ENCODE measurements at regions not wholly inside any gene's neighbourhood (a gene's known extent, or its start where the extent isn't known, plus 50 kb on each side); places are given as distances from the start of the nearest gene placed in this dataset.

- Histone ChIP-seq H2AFZ (ENCODE audit: low read depth, low read length) (no peak overlapping the region), H3K9me3 (ENCODE audit: low read length) (no peaks in the 10 kb centered on the region), H3K4me3 (ENCODE audit: low read length) (no peak overlapping the region), H3K4me1 (ENCODE audit: insufficient read depth, low read length) (no peaks in the 10 kb centered on the region), H3K27me3 (ENCODE audit: insufficient read depth, low read length) (no peaks in the 10 kb centered on the region), H3K36me3 (ENCODE audit: insufficient read depth, low read length) (no peaks in the 10 kb centered on the region)
Measured at GRCh38 chr15:98493966-98494511, 154.3 kb upstream of the IGF1R start.

- peaks cover 2% of the 10 kb centered on the region for H3K27me3 ChIP-seq (ENCODE audit: insufficient read depth, low read length)
- no peak overlapping the region for H3K4me3 ChIP-seq (ENCODE audit: low read length)
- no peak overlapping the region for H2AFZ ChIP-seq (ENCODE audit: low read depth, low read length)
- H3K9me3 ChIP-seq (ENCODE audit: low read length), result no peaks in the 10 kb centered on the region
- no peaks in the 10 kb centered on the region for H3K36me3 ChIP-seq (ENCODE audit: insufficient read depth, low read length)
- H3K4me1 ChIP-seq (ENCODE audit: insufficient read depth, low read length), result no peaks in the 10 kb centered on the region
Measured at GRCh38 chr15:98501192-98501591, 147.1 kb upstream of the IGF1R start.

- Histone ChIP-seq H3K4me1 (ENCODE audit: insufficient read depth, low read length) (no peaks in the 10 kb centered on the region), H2AFZ (ENCODE audit: low read depth, low read length) (no peak overlapping the region), H3K9me3 (ENCODE audit: low read length) (no peaks in the 10 kb centered on the region), H3K27me3 (ENCODE audit: insufficient read depth, low read length) (peaks cover 2% of the 10 kb centered on the region), H3K4me3 (ENCODE audit: low read length) (no peak overlapping the region), H3K36me3 (ENCODE audit: insufficient read depth, low read length) (no peaks in the 10 kb centered on the region)
Measured at GRCh38 chr15:98501632-98502031, 146.7 kb upstream of the IGF1R start.

GRCh38 chr15:98503970-98504369, 144.4 kb upstream of the IGF1R start:
- H3K9me3 ChIP-seq (ENCODE audit: low read length), result no peaks in the 10 kb centered on the region
- H3K36me3 ChIP-seq (ENCODE audit: insufficient read depth, low read length), result no peaks in the 10 kb centered on the region
- peaks cover 2% of the 10 kb centered on the region for H3K27me3 ChIP-seq (ENCODE audit: insufficient read depth, low read length)
- H3K4me3 ChIP-seq (ENCODE audit: low read length), result no peak overlapping the region
- no peak overlapping the region for H2AFZ ChIP-seq (ENCODE audit: low read depth, low read length)
- no peaks in the 10 kb centered on the region for H3K4me1 ChIP-seq (ENCODE audit: insufficient read depth, low read length)

- H3K27me3 ChIP-seq (ENCODE audit: insufficient read depth, low read length), result peaks cover 2% of the 10 kb centered on the region
- no peak overlapping the region for H3K4me3 ChIP-seq (ENCODE audit: low read length)
- H3K4me1 ChIP-seq (ENCODE audit: insufficient read depth, low read length), result no peaks in the 10 kb centered on the region
- H3K36me3 ChIP-seq (ENCODE audit: insufficient read depth, low read length), result no peaks in the 10 kb centered on the region
- no peaks in the 10 kb centered on the region for H3K9me3 ChIP-seq (ENCODE audit: low read length)
- no peak overlapping the region for H2AFZ ChIP-seq (ENCODE audit: low read depth, low read length)
Measured at GRCh38 chr15:98504998-98505397, 143.3 kb upstream of the IGF1R start.

- Histone ChIP-seq H3K9me3 (ENCODE audit: low read length) (no peaks in the 10 kb centered on the region), H3K4me1 (ENCODE audit: insufficient read depth, low read length) (no peaks in the 10 kb centered on the region), H2AFZ (ENCODE audit: low read depth, low read length) (no peak overlapping the region), H3K36me3 (ENCODE audit: insufficient read depth, low read length) (no peaks in the 10 kb centered on the region), H3K27me3 (ENCODE audit: insufficient read depth, low read length) (peaks cover 2% of the 10 kb centered on the region), H3K4me3 (ENCODE audit: low read length) (no peak overlapping the region)
Measured at GRCh38 chr15:98505611-98506031, 142.7 kb upstream of the IGF1R start.

GRCh38 chr15:98506172-98506571, 142.2 kb upstream of the IGF1R start:
- H2AFZ ChIP-seq (ENCODE audit: low read depth, low read length), result no peak overlapping the region
- no peaks in the 10 kb centered on the region for H3K4me1 ChIP-seq (ENCODE audit: insufficient read depth, low read length)
- no peaks in the 10 kb centered on the region for H3K9me3 ChIP-seq (ENCODE audit: low read length)
- H3K36me3 ChIP-seq (ENCODE audit: insufficient read depth, low read length), result no peaks in the 10 kb centered on the region
- H3K27me3 ChIP-seq (ENCODE audit: insufficient read depth, low read length), result peaks cover 2% of the 10 kb centered on the region
- H3K4me3 ChIP-seq (ENCODE audit: low read length), result no peak overlapping the region

GRCh38 chr15:98506711-98507110, 141.6 kb upstream of the IGF1R start:
- H3K27me3 ChIP-seq (ENCODE audit: insufficient read depth, low read length), result peaks cover 2% of the 10 kb centered on the region
- H3K4me1 ChIP-seq (ENCODE audit: insufficient read depth, low read length), result no peaks in the 10 kb centered on the region
- H3K9me3 ChIP-seq (ENCODE audit: low read length), result no peaks in the 10 kb centered on the region
- H3K36me3 ChIP-seq (ENCODE audit: insufficient read depth, low read length), result no peaks in the 10 kb centered on the region
- no peak overlapping the region for H3K4me3 ChIP-seq (ENCODE audit: low read length)
- H2AFZ ChIP-seq (ENCODE audit: low read depth, low read length), result no peak overlapping the region

GRCh38 chr15:98513428-98513986, 134.8 kb upstream of the IGF1R start:
- no peak overlapping the region for H2AFZ ChIP-seq (ENCODE audit: low read depth, low read length)
- H3K36me3 ChIP-seq (ENCODE audit: insufficient read depth, low read length), result no peaks in the 10 kb centered on the region
- H3K27me3 ChIP-seq (ENCODE audit: insufficient read depth, low read length), result no peaks in the 10 kb centered on the region
- no peaks in the 10 kb centered on the region for H3K4me1 ChIP-seq (ENCODE audit: insufficient read depth, low read length)
- H3K9me3 ChIP-seq (ENCODE audit: low read length), result no peaks in the 10 kb centered on the region
- no peak overlapping the region for H3K4me3 ChIP-seq (ENCODE audit: low read length)

- Histone ChIP-seq H3K36me3 (ENCODE audit: insufficient read depth, low read length) (no peaks in the 10 kb centered on the region), H3K27me3 (ENCODE audit: insufficient read depth, low read length) (no peaks in the 10 kb centered on the region), H3K4me1 (ENCODE audit: insufficient read depth, low read length) (no peaks in the 10 kb centered on the region), H2AFZ (ENCODE audit: low read depth, low read length) (no peak overlapping the region), H3K9me3 (ENCODE audit: low read length) (no peaks in the 10 kb centered on the region), H3K4me3 (ENCODE audit: low read length) (no peak overlapping the region)
Measured at GRCh38 chr15:98514034-98514622, 134.2 kb upstream of the IGF1R start.

- Histone ChIP-seq H3K9me3 (ENCODE audit: low read length) (no peaks in the 10 kb centered on the region), H3K27me3 (ENCODE audit: insufficient read depth, low read length) (no peaks in the 10 kb centered on the region)
Measured at GRCh38 chr15:98518823-98519561, 129.3 kb upstream of the IGF1R start.

GRCh38 chr15:98519767-98520550, 128.4 kb upstream of the IGF1R start:
- H3K9me3 ChIP-seq (ENCODE audit: low read length), result no peaks in the 10 kb centered on the region
- no peaks in the 10 kb centered on the region for H3K36me3 ChIP-seq (ENCODE audit: insufficient read depth, low read length)
- H3K4me1 ChIP-seq (ENCODE audit: insufficient read depth, low read length), result peaks cover 17% of the 10 kb centered on the region
- no peak overlapping the region for H2AFZ ChIP-seq (ENCODE audit: low read depth, low read length)
- H3K4me3 ChIP-seq (ENCODE audit: low read length), result no peak overlapping the region
- no peaks in the 10 kb centered on the region for H3K27me3 ChIP-seq (ENCODE audit: insufficient read depth, low read length)

More at GRCh38 chr15:98518823-98519561, 129.3 kb upstream of the IGF1R start:
- Histone ChIP-seq H3K4me1 (ENCODE audit: insufficient read depth, low read length) (peaks cover 8% of the 10 kb centered on the region), H3K36me3 (ENCODE audit: insufficient read depth, low read length) (no peaks in the 10 kb centered on the region), H2AFZ (ENCODE audit: low read depth, low read length) (no peak overlapping the region), H3K4me3 (ENCODE audit: low read length) (no peak overlapping the region)

GRCh38 chr15:98522127-98522526, 126.2 kb upstream of the IGF1R start:
- no peaks in the 10 kb centered on the region for H3K27me3 ChIP-seq (ENCODE audit: insufficient read depth, low read length)
- no peak overlapping the region for H3K4me3 ChIP-seq (ENCODE audit: low read length)
- H3K4me1 ChIP-seq (ENCODE audit: insufficient read depth, low read length), result peaks cover 23% of the 10 kb centered on the region
- peaks cover 3% of the 10 kb centered on the region for H3K9me3 ChIP-seq (ENCODE audit: low read length)
- H3K36me3 ChIP-seq (ENCODE audit: insufficient read depth, low read length), result no peaks in the 10 kb centered on the region
- no peak overlapping the region for H2AFZ ChIP-seq (ENCODE audit: low read depth, low read length)
